K562 (cell line): ENCODE measurements at regions not wholly inside any gene's neighbourhood (a gene's known extent, or its start where the extent isn't known, plus 50 kb on each side); places are given as distances from the start of the nearest gene placed in this dataset.

Experiments used
- ESRRA ChIP-seq: fragments of 450-650 bp; IDR thresholded peaks from 2 replicates; pipeline ENCODE4 v1.6.1; 2014; ENCODE audit warnings: low read depth, mild to moderate bottlenecking, moderate library complexity, borderline replicate concordance
- HDAC2 ChIP-seq: fragments of 450-650 bp; IDR thresholded peaks from 2 replicates; pipeline ENCODE4 v1.6.1; 2016; ENCODE audit warnings: mild to moderate bottlenecking
- NFXL1 ChIP-seq: fragments of 450-650 bp; formaldehyde crosslinking; IDR thresholded peaks from 2 replicates; pipeline ENCODE4 v1.4.0; 2021; ENCODE audit warnings: mild to moderate bottlenecking
- NR3C1 ChIP-seq: sonication (generic); formaldehyde crosslinking; IDR thresholded peaks from 2 replicates; pipeline ENCODE4 v1.8.1; 2022; ENCODE audit warnings: missing genetic modification reagents
- RAD21 ChIP-seq, 2 experiments: fragments of 250-450 bp in 1 of 2; fragments of 450-650 bp in 1 of 2; sonication (Bioruptor Pico) in 1 of 2; formaldehyde crosslinking in 1 of 2; IDR thresholded peaks in 1 of 2; conservative IDR thresholded peaks in 1 of 2; 2 replicates each; pipeline versions ENCODE4 v1.4.0 to v1.8.0; 2020 to 2022; ENCODE audit warnings: mild to moderate bottlenecking in 2 of 2, moderate library complexity in 1 of 2
- TRIM24 ChIP-seq, 2 experiments: fragments of 450-650 bp; IDR thresholded peaks; 2 replicates each; pipeline ENCODE4 v1.6.1; 2016
- ZNF239 ChIP-seq: fragments of 250-450 bp; sonication (Bioruptor Pico); IDR thresholded peaks from 2 replicates; pipeline ENCODE4 v1.4.0; 2020; ENCODE audit warnings: mild to moderate bottlenecking
- ZNF253 ChIP-seq: fragments of 250-450 bp; sonication (Bioruptor Pico); conservative IDR thresholded peaks from 2 replicates; pipeline ENCODE4 v1.6.1; 2021; ENCODE audit warnings: mild to moderate bottlenecking
- ZNF77 ChIP-seq: fragments of 250-450 bp; sonication (Bioruptor Pico); IDR thresholded peaks from 2 replicates; pipeline ENCODE4 v1.5.0; 2020
- TF ChIP-seq, protein P1 (sequence below), 3 experiments: IDR thresholded peaks in 2 of 3; conservative IDR thresholded peaks in 1 of 3; 2 replicates each; pipeline ENCODE4 v1.5.1; 2011 to 2012; ENCODE audit warnings: low read length in 3 of 3, mild to moderate bottlenecking in 3 of 3, control low read depth in 2 of 3, improper control_type of control experiment in 1 of 3, inconsistent platforms in 1 of 3, low read depth in 1 of 3, mixed read lengths in 1 of 3, moderate library complexity in 1 of 3; ENCODE audit not compliant: insufficient read depth in 2 of 3
- TF ChIP-seq, protein P2 (sequence below): fragments of 250-450 bp; sonication (Bioruptor Pico); IDR thresholded peaks from 2 replicates; pipeline ENCODE4 v1.5.0; 2022; ENCODE audit warnings: mild to moderate bottlenecking
- TF ChIP-seq, protein P3 (sequence below): IDR thresholded peaks from 2 replicates; pipeline ENCODE4 v1.6.1; 2011; ENCODE audit warnings: borderline replicate concordance, low read depth, mild to moderate bottlenecking, moderate library complexity, low read length; ENCODE audit not compliant: insufficient read depth, poor library complexity, severe bottlenecking
- TF ChIP-seq, protein P4 (sequence below): fragments of 200-800 bp; sonication (Bioruptor generic); IDR thresholded peaks from 2 replicates; pipeline ENCODE4 v1.6.1; 2017; ENCODE audit warnings: missing genetic modification characterization, missing compliant biosample characterization

DNA sequence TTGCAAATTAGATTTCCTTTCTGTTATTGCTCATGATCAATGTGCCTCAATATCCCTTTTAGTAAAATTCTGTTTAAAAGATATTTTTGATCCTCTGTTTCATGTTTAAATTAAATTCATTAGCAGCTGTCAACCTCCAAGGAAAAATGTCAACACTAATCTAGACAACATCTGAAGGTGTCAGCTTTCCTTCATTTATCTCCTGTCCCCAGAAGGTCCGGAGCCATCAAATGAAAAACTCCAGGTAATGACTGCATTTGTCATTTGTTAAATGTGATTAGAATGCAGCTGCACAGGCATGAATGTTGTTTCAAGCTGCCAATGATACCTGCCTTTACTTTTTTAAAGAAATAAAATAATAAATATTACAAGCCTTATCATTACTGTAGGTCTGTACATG is 463.7 kb upstream of the SEMA3A start:
- TF ChIP-seq ZNF77 (CRISPR knock-in tag) (no peak), ESRRA (no peak), HDAC2 (no peak), RAD21 (CRISPR knock-in tag; conservative IDR thresholded peaks at IDR 0.05 in 1 of 2, IDR thresholded peaks at IDR 0.05 in 1 of 2) (no peak), ZNF239 (CRISPR knock-in tag) (no peak), TRIM24 (IDR thresholded peaks at IDR 0.05) (no peak), ZNF253 (CRISPR knock-in tag) (no peak), NR3C1 (CRISPR knock-in tag) (no peak), NFXL1 (CRISPR knock-in tag) (no peak)
- TF ChIP-seq, protein P1, sequence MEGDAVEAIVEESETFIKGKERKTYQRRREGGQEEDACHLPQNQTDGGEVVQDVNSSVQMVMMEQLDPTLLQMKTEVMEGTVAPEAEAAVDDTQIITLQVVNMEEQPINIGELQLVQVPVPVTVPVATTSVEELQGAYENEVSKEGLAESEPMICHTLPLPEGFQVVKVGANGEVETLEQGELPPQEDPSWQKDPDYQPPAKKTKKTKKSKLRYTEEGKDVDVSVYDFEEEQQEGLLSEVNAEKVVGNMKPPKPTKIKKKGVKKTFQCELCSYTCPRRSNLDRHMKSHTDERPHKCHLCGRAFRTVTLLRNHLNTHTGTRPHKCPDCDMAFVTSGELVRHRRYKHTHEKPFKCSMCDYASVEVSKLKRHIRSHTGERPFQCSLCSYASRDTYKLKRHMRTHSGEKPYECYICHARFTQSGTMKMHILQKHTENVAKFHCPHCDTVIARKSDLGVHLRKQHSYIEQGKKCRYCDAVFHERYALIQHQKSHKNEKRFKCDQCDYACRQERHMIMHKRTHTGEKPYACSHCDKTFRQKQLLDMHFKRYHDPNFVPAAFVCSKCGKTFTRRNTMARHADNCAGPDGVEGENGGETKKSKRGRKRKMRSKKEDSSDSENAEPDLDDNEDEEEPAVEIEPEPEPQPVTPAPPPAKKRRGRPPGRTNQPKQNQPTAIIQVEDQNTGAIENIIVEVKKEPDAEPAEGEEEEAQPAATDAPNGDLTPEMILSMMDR (IDR thresholded peaks at IDR 0.05 in 2 of 3, conservative IDR thresholded peaks at IDR 0.05 in 1 of 3; ENCODE audit: insufficient read depth in 2 of 3, low read depth in 1 of 3, low read length in 3 of 3) = no peak
- TF ChIP-seq, protein P2, sequence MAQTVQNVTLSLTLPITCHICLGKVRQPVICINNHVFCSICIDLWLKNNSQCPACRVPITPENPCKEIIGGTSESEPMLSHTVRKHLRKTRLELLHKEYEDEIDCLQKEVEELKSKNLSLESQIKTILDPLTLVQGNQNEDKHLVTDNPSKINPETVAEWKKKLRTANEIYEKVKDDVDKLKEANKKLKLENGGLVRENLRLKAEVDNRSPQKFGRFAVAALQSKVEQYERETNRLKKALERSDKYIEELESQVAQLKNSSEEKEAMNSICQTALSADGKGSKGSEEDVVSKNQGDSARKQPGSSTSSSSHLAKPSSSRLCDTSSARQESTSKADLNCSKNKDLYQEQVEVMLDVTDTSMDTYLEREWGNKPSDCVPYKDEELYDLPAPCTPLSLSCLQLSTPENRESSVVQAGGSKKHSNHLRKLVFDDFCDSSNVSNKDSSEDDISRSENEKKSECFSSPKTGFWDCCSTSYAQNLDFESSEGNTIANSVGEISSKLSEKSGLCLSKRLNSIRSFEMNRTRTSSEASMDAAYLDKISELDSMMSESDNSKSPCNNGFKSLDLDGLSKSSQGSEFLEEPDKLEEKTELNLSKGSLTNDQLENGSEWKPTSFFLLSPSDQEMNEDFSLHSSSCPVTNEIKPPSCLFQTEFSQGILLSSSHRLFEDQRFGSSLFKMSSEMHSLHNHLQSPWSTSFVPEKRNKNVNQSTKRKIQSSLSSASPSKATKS (CRISPR knock-in tag) = no peak
- TF ChIP-seq, protein P3, sequence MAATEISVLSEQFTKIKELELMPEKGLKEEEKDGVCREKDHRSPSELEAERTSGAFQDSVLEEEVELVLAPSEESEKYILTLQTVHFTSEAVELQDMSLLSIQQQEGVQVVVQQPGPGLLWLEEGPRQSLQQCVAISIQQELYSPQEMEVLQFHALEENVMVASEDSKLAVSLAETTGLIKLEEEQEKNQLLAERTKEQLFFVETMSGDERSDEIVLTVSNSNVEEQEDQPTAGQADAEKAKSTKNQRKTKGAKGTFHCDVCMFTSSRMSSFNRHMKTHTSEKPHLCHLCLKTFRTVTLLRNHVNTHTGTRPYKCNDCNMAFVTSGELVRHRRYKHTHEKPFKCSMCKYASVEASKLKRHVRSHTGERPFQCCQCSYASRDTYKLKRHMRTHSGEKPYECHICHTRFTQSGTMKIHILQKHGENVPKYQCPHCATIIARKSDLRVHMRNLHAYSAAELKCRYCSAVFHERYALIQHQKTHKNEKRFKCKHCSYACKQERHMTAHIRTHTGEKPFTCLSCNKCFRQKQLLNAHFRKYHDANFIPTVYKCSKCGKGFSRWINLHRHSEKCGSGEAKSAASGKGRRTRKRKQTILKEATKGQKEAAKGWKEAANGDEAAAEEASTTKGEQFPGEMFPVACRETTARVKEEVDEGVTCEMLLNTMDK = no peak
- TF ChIP-seq, protein P4, sequence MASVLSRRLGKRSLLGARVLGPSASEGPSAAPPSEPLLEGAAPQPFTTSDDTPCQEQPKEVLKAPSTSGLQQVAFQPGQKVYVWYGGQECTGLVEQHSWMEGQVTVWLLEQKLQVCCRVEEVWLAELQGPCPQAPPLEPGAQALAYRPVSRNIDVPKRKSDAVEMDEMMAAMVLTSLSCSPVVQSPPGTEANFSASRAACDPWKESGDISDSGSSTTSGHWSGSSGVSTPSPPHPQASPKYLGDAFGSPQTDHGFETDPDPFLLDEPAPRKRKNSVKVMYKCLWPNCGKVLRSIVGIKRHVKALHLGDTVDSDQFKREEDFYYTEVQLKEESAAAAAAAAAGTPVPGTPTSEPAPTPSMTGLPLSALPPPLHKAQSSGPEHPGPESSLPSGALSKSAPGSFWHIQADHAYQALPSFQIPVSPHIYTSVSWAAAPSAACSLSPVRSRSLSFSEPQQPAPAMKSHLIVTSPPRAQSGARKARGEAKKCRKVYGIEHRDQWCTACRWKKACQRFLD (CRISPR knock-in tag) = no peak
